ENCODE measurements at regions not wholly inside any gene's neighbourhood (a gene's known extent, or its start where the extent isn't known, plus 50 kb on each side); places are given as distances from the start of the nearest gene placed in this dataset.

DNA sequence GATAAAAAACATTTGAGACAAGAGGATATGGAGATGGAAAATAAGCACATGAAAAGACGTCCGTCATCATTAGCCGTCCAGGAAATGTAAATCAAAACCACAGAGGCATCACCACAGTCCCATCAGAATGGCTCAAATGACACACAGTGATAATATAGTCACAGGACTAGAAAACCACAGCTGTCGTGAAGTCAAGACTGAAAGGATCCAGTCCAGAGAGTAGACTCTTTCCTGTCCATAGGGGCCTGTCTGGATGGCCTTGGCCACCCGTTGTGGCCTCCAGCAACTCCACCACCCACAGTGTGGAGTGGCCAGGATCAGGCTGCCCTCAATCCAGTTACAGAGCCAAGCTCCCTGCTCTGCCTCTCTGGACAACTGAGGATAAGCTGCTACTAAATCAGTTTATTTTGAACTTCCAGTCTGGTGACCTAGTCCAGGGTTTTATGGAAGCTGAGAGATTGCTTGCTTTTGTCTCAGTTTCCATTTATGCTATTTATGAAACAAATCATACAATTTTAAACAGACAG is 60.4 kb downstream of the RHOB start:
- Mint-ChIP-seq H3K4me1 (ENCODE audit: low read depth, unreplicated experiment) (peaks cover 32% of the 10 kb centered on the region), H3K27me3 (ENCODE audit: unreplicated experiment) (no peaks in the 10 kb centered on the region), H3K27ac (ENCODE audit: unreplicated experiment) (no peak overlapping the region), H3K4me3 (ENCODE audit: low read depth, unreplicated experiment) (no peak overlapping the region), H3K9me3 (ENCODE audit: low read depth, unreplicated experiment) (no peaks in the 10 kb centered on the region), H3K36me3 (ENCODE audit: insufficient read depth, unreplicated experiment) (peaks cover 7% of the 10 kb centered on the region)
- no TSS peak for BruUV-seq (replicated peaks)
- CTCF ChIA-PET = no interaction called here
- DNase-seq = no peak
- no peak for TF ChIP-seq CTCF (IDR thresholded peaks at IDR 0.05; ENCODE audit: unreplicated experiment)
- intact Hi-C loops (cut with micrococcal nuclease; ENCODE audit: unreplicated experiment) = no loop called here

DNA sequence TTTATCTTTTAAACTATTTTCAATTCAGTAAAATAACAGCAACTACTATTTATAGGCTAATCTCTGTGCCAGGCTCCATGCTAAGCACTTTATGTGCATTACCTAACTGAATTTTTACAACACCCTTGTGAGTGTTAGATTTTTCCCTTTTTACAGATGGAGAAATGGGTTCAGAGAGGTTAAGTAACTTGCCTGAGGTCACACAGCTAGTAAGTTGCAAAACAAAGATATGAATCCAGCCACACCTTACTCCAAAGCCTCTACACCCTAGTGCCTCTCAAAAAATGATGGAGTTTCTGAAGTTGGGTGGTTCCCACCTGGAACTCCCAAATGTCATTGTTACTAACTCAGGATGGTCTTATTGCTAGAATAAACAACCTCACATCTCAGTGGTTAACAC is 60.8 kb downstream of the RHOB start:
- TF ChIP-seq CTCF (IDR thresholded peaks at IDR 0.05; ENCODE audit: unreplicated experiment) = no peak
- Mint-ChIP-seq H3K36me3 (ENCODE audit: insufficient read depth, unreplicated experiment) (peaks cover 11% of the 10 kb centered on the region), H3K27ac (ENCODE audit: unreplicated experiment) (no peak overlapping the region), H3K9me3 (ENCODE audit: low read depth, unreplicated experiment) (no peaks in the 10 kb centered on the region), H3K27me3 (ENCODE audit: unreplicated experiment) (no peaks in the 10 kb centered on the region), H3K4me1 (ENCODE audit: low read depth, unreplicated experiment) (peaks cover 27% of the 10 kb centered on the region), H3K4me3 (ENCODE audit: low read depth, unreplicated experiment) (no peak overlapping the region)
- CTCF ChIA-PET = no interaction called here
- BruUV-seq (replicated peaks) = no TSS peak
- no peak for DNase-seq
- intact Hi-C loops (cut with micrococcal nuclease; ENCODE audit: unreplicated experiment) = no loop called here

GRCh38 chr2:20509301-20509769 is 62.5 kb downstream of the RHOB start:
- intact Hi-C loops (cut with micrococcal nuclease; ENCODE audit: unreplicated experiment) = no loop called here
- CTCF ChIA-PET = interaction anchor here (0.6 to 1.5 kb wide), 5 partner anchors 42 to 125 kb away, joined by 3 to 8 read pairs (median 3); no protein-coding TSS in a partner anchor
- no peaks in the 10 kb centered on the region for H3K27me3 Mint-ChIP-seq (ENCODE audit: unreplicated experiment)
- TF ChIP-seq CTCF (IDR thresholded peaks at IDR 0.05; ENCODE audit: unreplicated experiment) = no peak
- peak overlapping the region; percentile 45 for H3K27ac Mint-ChIP-seq (ENCODE audit: unreplicated experiment)
- H3K36me3 Mint-ChIP-seq (ENCODE audit: insufficient read depth, unreplicated experiment) = peaks cover 14% of the 10 kb centered on the region
- BruUV-seq (replicated peaks) = no TSS peak
- H3K4me1 Mint-ChIP-seq (ENCODE audit: low read depth, unreplicated experiment) = peaks cover 39% of the 10 kb centered on the region
- no peak overlapping the region for H3K4me3 Mint-ChIP-seq (ENCODE audit: low read depth, unreplicated experiment)
- no peak for DNase-seq
- H3K9me3 Mint-ChIP-seq (ENCODE audit: low read depth, unreplicated experiment) = no peaks in the 10 kb centered on the region

DNA sequence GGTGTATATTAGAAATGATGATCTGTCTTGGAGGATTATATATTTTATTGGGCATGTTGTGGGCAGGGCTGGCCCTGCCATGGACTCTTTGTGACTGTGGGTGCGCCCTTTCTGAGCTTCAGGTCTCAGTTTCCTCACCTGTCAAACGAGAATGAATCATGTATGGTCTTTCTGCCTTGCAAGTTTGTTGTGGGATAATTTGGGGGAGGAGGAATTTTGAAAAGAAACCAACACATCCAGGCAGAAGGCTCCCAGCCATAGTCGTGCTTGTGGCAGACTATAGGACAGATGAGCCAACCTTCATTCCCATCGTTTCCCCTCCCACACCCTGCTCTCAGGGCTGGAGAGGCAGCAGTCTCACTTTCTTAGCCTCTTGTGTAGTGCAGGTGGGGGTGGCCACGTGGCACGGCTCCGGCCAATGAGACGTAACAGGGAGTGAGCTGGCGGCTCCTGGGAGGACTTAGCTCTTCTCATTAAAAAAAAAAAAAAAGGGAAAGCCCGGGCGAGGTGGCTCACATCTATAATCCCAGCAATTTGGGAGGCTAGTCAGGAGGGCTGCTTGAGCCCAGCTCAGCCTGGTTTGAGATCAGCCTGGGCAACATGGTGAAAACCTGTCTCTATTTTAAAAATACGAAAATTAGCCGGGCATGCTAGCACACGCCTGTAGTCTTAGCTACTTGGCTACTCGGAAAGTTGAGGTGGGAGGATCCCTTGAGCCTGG is 63.1 kb downstream of the RHOB start:
- no peaks in the 10 kb centered on the region for H3K27me3 Mint-ChIP-seq (ENCODE audit: unreplicated experiment)
- peaks cover 45% of the 10 kb centered on the region for H3K4me1 Mint-ChIP-seq (ENCODE audit: low read depth, unreplicated experiment)
- peaks cover 20% of the 10 kb centered on the region for H3K36me3 Mint-ChIP-seq (ENCODE audit: insufficient read depth, unreplicated experiment)
- peak; percentile 83 for DNase-seq
- peaks cover under 1% of the 10 kb centered on the region for H3K9me3 Mint-ChIP-seq (ENCODE audit: low read depth, unreplicated experiment)
- H3K4me3 Mint-ChIP-seq (ENCODE audit: low read depth, unreplicated experiment) = no peak overlapping the region
- CTCF ChIA-PET = interaction anchor here (0.6 to 1.5 kb wide), 7 partner anchors 17 to 124 kb away, joined by 3 to 8 read pairs (median 3); partner anchors contain the start of gene RHOB
- BruUV-seq (replicated peaks) = no TSS peak
- no peak overlapping the region for H3K27ac Mint-ChIP-seq (ENCODE audit: unreplicated experiment)
- intact Hi-C loops (cut with micrococcal nuclease; ENCODE audit: unreplicated experiment) = no loop called here
- TF ChIP-seq CTCF (IDR thresholded peaks at IDR 0.05; ENCODE audit: unreplicated experiment) = no peak

Data from Calu3 (cell line).